ENCODE measurements at regions not wholly inside any gene's neighbourhood (a gene's known extent, or its start where the extent isn't known, plus 50 kb on each side); places are given as distances from the start of the nearest gene placed in this dataset.

DNA sequence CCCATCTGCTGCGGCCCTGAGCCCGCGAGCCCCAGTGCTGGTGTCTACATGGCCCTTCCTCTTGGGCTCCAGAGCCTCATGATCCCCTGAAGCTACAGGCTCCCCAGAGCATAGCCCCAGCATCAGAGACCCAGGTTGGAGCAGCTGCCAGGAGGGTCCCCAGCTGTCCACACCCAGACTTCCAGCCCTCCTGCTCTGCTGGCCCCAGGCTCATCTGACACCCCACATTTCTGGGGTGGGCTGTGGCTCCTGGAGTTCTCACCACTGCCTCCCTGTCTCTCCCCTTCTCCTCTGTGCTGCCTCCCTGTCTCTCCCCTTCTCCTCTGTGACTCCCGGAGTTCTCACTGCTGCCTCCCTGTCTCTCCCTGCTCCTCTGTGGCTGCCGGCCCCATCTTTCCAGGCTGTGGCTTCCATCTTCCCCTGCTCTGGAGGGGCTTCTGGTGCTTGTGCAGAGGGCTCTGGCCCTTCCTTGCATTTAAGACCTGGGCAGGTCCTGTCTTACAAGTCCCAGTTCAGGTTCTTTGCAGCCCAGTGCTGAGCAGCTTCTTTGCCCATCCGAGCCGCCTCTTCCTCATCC is 108.1 kb downstream of the ERMARD start:
- no peaks in the 10 kb centered on the region for H3K27me3 ChIP-seq
- TF ChIP-seq POLR2A (IDR thresholded peaks at IDR 0.05) = no peak
- TF ChIP-seq, protein P1, sequence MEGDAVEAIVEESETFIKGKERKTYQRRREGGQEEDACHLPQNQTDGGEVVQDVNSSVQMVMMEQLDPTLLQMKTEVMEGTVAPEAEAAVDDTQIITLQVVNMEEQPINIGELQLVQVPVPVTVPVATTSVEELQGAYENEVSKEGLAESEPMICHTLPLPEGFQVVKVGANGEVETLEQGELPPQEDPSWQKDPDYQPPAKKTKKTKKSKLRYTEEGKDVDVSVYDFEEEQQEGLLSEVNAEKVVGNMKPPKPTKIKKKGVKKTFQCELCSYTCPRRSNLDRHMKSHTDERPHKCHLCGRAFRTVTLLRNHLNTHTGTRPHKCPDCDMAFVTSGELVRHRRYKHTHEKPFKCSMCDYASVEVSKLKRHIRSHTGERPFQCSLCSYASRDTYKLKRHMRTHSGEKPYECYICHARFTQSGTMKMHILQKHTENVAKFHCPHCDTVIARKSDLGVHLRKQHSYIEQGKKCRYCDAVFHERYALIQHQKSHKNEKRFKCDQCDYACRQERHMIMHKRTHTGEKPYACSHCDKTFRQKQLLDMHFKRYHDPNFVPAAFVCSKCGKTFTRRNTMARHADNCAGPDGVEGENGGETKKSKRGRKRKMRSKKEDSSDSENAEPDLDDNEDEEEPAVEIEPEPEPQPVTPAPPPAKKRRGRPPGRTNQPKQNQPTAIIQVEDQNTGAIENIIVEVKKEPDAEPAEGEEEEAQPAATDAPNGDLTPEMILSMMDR (IDR thresholded peaks at IDR 0.05) = no peak
- no peaks in the 10 kb centered on the region for H3K36me3 ChIP-seq
- no peak for DNase-seq
- intact Hi-C loops (cut with DNase I) = loop anchor here in 1 of 10 donors (10.0 kb wide), 1 partner anchor 45 kb away; no protein-coding TSS in a partner anchor
- no peak overlapping the region for H3K4me3 ChIP-seq
- H3K4me1 ChIP-seq = peaks cover 0 to 25% (median 8%) of the 10 kb centered on the region in 12 donors
- peak overlapping the region in 1 of 12 donors; percentile 70 for H3K27ac ChIP-seq
- WGBS, 4 donors = 92 to 94% (median 93%) methylated on average over 5 to 7 of the region's 7 CpGs
- ATAC-seq = no peak
- peaks cover 0 to 18% (median 10%) of the 10 kb centered on the region in 12 donors for H3K9me3 ChIP-seq

DNA sequence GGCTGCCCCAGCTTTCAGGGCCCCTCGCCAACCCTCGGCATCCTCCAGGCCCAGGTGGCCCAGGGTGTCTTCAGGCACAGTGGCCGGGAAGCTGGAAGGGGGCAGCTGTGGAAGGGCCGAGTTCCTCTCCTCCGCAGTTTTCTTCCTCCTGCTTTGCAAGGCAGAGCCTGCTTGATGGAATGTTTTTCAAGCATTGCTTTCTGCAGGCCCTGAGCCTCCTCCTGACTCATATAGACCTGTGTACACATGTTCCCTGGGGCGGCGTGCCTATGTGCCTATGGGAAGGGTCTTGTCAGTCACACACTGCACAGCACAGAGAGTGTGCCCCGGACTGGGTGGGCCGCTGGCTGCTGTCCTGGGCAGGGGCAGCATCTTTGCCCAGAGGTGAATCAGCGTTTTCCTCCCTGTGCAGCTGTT is 107.5 kb downstream of the ERMARD start:
- H3K9me3 ChIP-seq = peaks cover 0 to 18% (median 10%) of the 10 kb centered on the region in 12 donors
- no peak overlapping the region for H3K4me3 ChIP-seq
- WGBS, 4 donors = 94 to 97% (median 94%) methylated on average over 10 of the region's 10 CpGs
- peaks cover 0 to 25% (median 8%) of the 10 kb centered on the region in 12 donors for H3K4me1 ChIP-seq
- no peaks in the 10 kb centered on the region for H3K27me3 ChIP-seq
- no peak overlapping the region for H3K27ac ChIP-seq
- DNase-seq = no peak
- H3K36me3 ChIP-seq = no peaks in the 10 kb centered on the region
- no peak for ATAC-seq
- intact Hi-C loops (cut with DNase I) = loop anchor here in 1 of 10 donors (10.0 kb wide), 1 partner anchor 46 kb away; no protein-coding TSS in a partner anchor
- no peak for TF ChIP-seq POLR2A (IDR thresholded peaks at IDR 0.05)
- TF ChIP-seq, protein P1 (IDR thresholded peaks at IDR 0.05) = no peak

DNA sequence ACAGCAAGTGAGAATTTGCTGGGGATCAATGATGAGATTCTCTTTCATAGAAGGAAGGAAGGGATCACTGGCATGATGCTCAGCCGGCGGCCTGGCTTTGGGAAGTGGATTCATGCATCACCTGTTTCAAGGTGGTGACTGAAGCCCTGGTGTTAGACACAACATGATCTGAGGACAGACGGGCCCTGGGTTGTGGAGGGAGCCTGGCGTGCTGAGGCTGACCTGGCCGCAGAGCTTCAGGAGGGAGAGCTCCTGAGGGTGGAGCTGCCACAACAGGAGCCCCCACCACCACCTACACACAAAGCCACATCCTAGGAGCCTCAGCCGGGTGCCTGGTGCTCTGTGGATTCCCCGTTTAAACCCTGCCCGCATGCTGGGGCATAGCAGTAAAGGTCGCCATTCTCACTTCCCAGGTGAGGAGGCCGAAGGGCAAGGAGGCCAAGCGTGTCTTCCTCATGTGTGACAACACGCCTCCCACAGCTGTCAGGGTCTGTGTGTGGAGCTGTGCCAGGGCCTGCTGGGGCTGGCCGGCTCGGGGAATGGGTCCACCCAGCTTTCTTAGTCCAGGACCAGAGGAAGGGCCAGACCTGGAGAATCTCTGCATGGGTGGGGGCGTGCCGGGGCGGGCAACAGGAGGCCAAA is 107.0 kb downstream of the ERMARD start:
- Histone ChIP-seq H3K9me3 (peaks cover 0 to 18% (median 10%) of the 10 kb centered on the region in 12 donors), H3K36me3 (no peaks in the 10 kb centered on the region), H3K4me1 (peaks cover 0 to 26% (median 8%) of the 10 kb centered on the region in 12 donors), H3K27me3 (no peaks in the 10 kb centered on the region), H3K4me3 (no peak overlapping the region), H3K27ac (no peak overlapping the region)
- WGBS, 4 donors = 94 to 96% (median 95%) methylated on average over 12 to 17 of the region's 17 CpGs
- ATAC-seq = no peak
- TF ChIP-seq POLR2A (IDR thresholded peaks at IDR 0.05) = no peak
- TF ChIP-seq, protein P1 (IDR thresholded peaks at IDR 0.05) = no peak
- intact Hi-C loops (cut with DNase I) = loop anchor here in 1 of 10 donors (10.0 kb wide), 1 partner anchor 46 kb away; no protein-coding TSS in a partner anchor
- no peak for DNase-seq
